ENCODE measurements at regions not wholly inside any gene's neighbourhood (a gene's known extent, or its start where the extent isn't known, plus 50 kb on each side); places are given as distances from the start of the nearest gene placed in this dataset.

- TF ChIP-seq SREBF2 (IDR thresholded peaks at IDR 0.05; ENCODE audit: low read length): no peak
- no peak for TF ChIP-seq BCL11A (IDR thresholded peaks at IDR 0.05; ENCODE audit: low read depth, low read length)
- TF ChIP-seq SIN3A (IDR thresholded peaks at IDR 0.05; ENCODE audit: low read depth, low read length): no peak
- no peak for TF ChIP-seq RB1 (IDR thresholded peaks at IDR 0.05; ENCODE audit: borderline replicate concordance)
- TF ChIP-seq E4F1 (IDR thresholded peaks at IDR 0.05; ENCODE audit: borderline replicate concordance, partially characterized antibody): no peak
- TF ChIP-seq JUND (IDR thresholded peaks at IDR 0.05; ENCODE audit: low read depth, low read length): no peak
- TF ChIP-seq ATF3 (IDR thresholded peaks at IDR 0.05; ENCODE audit: borderline replicate concordance, extremely low read depth, low read depth, low read length): no peak
- TF ChIP-seq BCL3 (IDR thresholded peaks at IDR 0.05; ENCODE audit: borderline replicate concordance, insufficient read depth, low read depth, low read length, poor library complexity, severe bottlenecking): no peak
- TF ChIP-seq BACH1 (IDR thresholded peaks at IDR 0.05; ENCODE audit: borderline replicate concordance): no peak
- TF ChIP-seq CTCF (IDR thresholded peaks at IDR 0.05 in 2 of 3, conservative IDR thresholded peaks at IDR 0.05 in 1 of 3; ENCODE audit: control insufficient read depth in 2 of 3, extremely low read depth in 1 of 3, insufficient read depth in 1 of 3, low read depth in 3 of 3, low read length in 3 of 3): no peak
- no peak for TF ChIP-seq BRCA1 (IDR thresholded peaks at IDR 0.05; ENCODE audit: low read depth, low read length)
Observed at GRCh38 chr7:13749636-13750035, 239.8 kb downstream of the ETV1 start (continued).

Data from GM12878 (cell line).